GM18858 (cell line): ENCODE measurements at regions not wholly inside any gene's neighbourhood (a gene's known extent, or its start where the extent isn't known, plus 50 kb on each side); places are given as distances from the start of the nearest gene placed in this dataset.

Source experiments
- ATAC-seq: cut with Tn5 transposase; IDR thresholded peaks from one replicate; pipeline ENCODE4 v1.9.1; 2021; ENCODE audit not compliant: unreplicated experiment

DNA sequence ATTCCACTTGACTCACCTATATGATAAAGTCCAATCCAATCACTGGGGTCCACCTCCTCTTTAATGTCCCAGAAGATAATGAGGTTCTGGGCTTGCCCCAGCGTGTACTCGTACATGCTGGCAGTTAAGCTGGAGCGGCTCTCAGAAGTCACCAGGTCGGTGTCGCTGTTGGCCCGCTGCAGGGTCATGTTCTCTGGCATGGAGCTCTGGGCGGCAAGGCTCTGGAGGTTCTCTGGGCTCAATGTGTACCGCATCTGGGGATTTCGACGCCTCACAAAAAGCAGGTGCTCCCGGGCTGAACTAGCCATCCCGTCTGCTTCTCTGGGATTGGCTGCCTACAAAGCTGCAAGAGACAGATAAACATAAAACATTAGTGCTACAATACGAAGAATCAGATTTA is 206.4 kb upstream of the CCDC150 start:
- ATAC-seq: no peak

DNA sequence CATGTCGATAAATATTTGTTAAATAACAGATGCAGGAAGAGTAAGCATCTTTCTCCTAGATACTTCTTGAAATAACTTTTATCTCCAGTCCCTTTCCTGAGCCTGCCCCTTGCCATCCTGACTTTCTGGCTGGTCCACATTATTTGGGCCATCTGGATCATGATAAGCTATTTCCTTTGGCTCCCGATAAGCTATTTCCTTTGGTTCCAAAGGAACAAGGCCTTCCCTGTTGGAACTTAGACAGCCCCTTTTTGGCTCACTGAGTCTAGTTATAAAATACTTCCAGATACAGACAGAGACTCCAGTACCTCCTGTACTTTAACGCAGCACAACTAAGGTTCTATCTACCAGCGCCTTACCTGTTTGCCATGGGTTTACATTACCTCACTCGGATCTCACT is 205.3 kb upstream of the CCDC150 start:
- ATAC-seq: no peak

DNA sequence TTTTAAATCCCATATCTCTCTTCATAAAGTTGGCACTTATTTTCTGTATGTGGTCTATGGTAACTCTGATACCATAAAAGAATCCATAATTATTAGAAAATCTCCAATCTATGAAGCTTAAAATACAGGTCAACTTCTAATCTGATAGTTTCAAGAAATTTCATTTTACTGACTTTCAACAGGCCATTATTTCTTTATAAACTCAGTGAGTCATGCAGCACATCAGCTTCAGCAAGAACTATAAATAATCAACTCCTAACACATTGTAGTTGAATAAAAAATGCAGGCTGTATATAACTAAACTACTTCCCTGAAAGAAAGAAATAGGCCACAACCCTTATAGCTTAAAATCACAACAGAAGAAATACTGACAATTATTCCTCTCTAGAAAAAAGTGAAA is 204.3 kb upstream of the CCDC150 start:
- ATAC-seq: no peak

DNA sequence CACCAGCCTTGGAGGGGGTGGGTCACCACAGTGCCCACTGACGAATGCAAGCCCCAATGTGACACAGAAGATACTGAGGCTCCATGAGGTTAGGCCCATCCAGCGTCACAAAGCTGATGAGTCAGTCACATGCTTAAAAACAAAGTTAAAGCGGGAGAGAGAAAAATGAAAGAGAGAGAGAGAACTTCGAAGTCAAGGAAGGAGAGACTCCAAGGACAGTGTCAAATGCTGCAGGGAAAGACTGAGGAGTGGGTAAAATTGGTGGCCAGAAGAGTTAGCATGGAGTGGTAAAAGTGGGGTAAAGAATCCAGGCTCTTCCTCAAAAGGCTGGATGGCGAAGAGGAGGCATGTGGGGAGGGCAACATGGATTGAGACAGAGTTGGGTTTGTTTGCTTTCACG is 201.9 kb upstream of the CCDC150 start:
- no peak for ATAC-seq

DNA sequence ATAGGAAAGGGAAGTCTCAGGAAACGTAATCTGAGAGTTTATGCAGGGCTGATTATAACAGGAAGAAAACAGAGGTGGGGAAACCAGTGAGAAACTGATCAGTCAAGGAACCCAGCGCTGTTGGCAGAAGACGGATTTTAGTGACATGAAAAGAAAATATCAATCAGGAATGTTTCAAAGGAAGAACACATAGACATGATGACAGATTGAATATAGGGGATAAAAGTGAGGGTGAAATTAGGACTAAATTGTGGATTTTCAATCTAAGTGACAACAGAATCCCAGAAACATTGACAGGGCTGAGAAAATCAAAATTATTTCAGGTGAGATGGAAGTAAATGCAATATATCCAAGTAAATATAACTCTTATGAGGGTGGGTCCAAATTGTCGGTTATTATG is 199.8 kb upstream of the CCDC150 start:
- no peak for ATAC-seq

DNA sequence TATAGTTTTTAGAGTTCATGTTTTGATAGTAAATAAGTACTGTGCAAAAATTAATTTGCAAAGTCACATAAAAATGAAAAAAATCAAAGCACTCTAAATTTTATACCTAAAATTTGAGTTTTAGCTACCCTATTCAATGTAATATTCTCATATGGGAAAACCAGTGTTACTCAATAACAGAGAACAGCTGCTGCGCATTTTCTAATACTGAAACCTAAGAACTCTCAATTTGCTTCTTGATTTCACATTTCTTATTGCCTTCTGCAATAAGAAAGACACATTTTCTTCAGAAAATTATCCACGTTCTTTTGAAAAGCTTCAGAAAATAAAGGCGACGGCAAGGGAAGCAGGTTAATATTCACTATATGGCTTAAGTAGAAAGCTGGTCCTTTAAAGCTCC is 199.1 kb upstream of the CCDC150 start:
- no peak for ATAC-seq

DNA sequence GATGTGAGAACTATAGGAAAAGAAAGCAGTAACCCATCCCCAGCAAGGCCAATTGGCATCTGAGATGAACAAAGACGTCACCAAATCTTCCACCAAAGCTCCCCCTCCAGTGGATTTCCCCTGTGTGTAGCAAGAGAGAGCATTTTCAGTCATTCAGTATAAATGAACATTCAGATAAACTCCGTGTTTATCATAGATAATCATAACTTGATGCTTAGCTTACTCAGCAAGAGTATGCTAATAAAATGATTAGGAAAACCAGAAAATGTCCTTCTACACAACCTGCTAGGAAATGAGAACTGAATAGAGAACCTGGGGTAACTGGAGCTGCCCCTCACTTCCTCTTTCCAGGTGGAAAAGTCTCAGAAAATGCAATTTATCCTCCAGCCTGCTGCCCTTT is 198.0 kb upstream of the CCDC150 start:
- ATAC-seq: peak; percentile 44

DNA sequence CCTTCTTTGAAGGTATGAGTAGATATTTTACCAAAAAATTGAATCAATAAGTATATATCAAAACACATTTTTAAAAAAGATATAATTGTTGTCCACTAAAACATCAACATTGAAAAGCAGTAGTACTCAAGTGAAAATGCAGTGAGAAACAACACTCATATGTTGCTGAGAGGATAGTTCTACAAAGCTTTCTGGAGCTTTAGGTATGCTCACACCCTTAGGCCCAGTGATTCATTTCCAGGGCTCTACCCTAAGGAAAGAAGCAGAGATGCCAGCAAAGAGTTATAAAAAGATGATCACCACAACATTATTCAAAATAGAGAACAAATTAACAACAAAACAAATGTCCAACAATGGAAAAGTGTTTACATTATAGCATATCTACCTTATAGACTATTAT is 197.3 kb upstream of the CCDC150 start:
- no peak for ATAC-seq

DNA sequence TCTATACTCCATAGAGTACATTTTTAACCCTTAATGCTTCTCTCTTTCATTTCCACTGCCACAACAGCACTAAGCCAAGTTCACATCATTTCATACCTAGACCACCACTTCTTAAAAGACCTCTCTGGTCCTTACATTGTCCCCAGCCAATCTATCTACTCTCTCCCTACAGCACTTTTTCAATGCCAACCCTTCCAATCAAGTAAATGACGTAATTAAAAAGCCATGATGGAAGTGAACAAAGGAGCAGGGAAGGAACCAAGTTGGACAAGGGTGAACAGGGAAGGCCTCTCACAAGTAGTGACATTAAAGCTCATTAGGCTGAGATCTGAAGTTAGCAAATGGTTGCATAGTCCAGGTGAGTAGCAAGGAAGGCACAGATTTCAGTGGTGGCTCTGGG is 195.1 kb upstream of the CCDC150 start:
- no peak for ATAC-seq

DNA sequence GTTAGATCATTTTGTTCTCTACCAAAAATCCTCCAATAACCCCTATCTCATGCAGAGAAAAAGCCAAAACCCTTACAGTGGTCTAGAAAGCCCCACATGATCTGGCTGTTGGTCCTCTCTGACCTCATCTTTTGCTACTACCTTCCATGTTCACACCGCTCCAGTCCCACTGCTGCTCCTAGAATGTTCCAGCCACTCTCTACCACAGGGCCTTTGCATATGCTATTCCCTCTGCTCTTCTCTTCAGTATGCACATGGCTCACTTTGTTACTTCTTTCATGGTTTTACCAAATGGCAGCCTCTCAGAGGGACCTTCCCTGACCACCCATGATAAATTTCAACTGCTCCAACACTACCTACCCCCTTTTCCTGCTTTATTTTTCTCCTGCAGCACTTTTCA is 193.5 kb upstream of the CCDC150 start:
- ATAC-seq: no peak

DNA sequence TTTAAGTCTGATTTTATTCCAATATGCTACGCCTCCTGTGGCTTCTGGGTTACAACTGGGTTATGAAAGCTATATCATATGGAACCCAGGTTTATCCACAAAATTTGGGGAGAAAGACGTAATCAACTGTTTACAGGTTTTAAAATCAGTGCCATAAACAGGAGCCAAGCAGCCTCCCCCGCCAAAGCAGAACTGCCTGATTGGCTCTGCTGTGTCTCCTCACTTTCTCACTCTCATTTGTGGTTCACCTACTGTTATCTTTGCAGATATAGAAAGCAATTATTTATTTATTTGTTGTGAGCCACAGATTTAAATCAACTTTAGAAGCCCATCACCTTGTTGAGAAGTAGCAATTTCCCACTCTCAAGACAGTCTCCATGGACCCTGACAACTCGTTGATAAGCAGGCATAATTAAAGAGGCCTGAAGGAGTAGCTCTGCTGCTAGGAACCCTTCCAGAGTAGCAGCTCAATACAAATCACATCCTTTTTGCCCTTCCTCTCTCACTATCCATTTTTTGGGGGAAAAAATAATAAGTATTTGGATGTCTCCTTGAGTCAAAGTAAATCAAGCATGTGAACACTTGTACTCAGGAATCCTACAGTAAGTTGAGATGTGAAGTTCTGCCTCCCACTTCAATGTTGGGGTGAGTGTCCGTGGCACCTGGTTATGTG is 191.0 kb upstream of the CCDC150 start:
- ATAC-seq: no peak

DNA sequence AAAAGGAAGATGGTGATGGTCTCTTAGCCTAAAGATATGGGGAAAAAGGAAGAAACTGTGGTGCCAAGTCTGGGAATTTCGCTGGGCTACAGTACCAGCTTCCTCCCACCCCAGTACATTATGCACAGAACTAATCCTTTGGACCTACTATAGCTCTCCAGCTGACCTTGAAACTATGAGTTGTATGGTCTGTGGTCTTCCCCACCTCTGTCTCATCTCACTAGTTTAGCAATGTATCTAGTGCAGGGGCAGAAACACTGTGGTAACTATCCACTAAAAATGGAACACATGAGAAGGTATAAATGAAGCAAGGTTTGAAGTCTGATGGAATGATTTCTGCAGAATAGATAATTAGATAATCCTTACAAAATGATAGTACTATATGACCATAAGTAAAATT is 190.4 kb upstream of the CCDC150 start:
- no peak for ATAC-seq

DNA sequence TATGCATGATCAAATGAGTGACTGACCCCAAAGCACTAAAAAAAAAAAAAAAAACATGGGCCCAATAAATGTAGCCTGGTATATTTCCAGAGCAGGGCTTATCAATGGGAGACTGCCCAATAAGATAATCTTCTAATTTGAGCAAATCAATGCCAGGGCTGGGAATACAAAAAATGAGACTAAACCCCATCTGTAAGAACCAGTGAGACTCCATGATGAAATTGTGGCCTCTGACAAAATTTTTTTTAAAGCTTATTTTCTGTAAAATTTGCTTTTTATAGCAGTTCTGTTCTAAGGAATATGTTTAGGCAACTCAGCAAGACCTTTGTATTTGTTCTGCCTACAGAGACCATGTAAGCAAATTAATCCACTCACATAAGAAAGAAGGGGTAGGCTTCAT is 186.8 kb upstream of the CCDC150 start:
- no peak for ATAC-seq

DNA sequence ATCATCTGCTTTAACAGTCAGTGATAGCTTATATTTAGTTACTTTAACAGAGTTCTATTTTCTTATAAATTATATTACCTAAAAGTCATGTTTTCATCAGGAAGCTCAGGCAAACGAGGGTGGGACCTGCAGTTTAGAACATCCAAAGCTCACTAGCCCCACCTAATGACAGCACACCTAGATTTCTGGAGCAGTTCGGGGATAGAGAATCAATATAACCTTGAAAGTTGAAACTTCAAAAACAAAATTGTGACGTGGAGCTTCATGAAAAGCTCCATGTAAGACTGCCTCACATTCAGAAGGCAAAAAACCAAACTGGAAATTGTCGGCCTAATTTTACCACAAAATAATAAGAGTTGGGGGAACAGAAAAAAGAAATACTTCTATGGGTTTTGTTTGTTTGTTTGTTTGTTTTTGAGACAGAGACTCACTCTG is 185.9 kb upstream of the CCDC150 start:
- peak; percentile 68 for ATAC-seq

DNA sequence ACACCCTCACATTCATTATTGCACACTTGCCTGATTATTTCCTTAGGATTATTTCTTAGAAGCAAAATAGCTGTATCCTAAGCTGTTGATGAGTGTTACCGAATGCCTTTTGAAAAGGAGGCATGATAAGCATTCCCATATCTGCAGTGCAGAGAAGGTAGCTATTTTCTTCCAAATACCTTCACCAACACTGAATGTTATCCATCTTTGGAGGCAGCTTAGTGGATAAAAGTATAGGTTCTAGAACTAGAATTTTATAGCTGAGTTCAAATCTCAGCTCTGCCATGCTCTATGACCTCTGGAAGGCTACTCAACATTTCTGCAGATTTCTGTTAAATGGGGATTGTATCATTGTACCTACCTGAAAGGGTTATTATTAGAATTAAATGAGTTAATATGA is 185.0 kb upstream of the CCDC150 start:
- ATAC-seq: no peak

DNA sequence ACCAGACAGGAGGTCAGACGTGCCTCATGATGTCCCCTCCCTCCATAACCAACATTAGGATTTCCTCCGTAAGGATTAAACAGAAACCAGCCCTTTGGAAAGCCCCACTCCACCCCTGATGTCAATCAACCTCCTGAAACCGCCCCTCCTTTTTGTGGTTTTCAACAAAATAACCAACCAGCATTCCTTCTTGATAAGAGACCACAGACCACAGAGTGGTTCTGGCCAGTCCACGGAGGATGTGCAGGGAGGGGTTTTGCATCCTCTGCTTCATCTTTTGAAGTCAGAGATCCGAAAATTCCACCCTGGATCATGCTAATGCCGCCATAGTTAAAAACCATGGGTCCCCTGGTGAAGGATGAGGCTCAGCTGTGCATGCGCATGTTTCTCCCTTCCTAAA is 180.0 kb upstream of the CCDC150 start:
- no peak for ATAC-seq

DNA sequence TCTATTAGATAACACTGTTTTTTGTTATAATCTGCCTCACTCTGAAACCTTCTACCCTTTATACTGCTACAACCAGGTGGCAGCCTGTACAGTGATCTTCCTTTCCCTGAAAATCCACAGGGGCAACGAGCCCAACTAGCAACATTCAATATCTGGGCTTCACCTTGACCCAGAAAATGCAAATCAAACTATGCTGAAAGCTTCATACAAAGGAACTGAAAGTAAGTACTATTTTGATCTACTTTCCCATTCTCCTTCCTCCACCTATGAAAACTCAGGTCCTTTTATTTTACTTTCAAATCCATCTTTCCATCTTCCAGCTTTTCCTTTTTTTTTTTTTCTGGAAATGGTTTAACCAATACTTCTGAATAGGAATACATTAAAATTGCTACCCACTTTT is 175.8 kb upstream of the CCDC150 start:
- ATAC-seq: no peak

DNA sequence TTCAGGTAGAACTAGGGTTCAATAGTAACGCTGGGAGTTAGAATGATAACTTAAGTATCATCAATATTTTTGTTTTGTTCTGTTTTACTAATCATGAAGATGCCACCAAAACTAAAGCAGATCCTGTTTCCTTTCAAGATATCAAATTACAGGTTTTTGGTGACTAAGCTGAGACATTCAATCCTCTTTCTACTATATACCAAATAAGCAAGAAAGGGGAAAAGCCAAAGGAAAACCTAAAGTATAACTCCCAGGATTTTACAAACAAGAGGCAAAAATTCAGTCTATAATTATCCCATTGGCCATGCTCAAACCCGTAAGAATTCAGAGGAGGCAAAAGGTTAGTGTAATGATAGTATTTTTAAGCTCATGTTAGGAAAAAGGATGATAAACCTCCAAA is 175.2 kb upstream of the CCDC150 start:
- ATAC-seq: no peak

DNA sequence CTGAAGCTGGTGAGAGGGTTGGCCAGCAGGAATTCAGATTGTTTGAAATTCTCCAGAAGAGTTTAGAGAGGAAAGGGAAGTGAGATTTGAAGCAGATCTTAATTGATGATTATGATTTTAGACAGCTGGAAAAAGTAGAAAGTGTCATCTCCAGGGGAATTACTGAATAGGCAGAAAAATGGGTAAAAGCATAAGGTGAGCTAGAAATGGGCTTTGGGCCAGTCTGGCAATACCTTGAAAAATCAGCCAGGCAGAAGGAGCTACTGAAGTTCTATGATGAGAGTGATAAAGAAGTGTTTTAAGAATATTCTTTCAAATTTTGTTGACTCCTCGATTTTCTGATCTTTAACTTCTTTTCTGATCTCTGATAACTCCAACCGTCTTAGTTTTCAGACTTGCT is 172.9 kb upstream of the CCDC150 start:
- ATAC-seq: no peak

DNA sequence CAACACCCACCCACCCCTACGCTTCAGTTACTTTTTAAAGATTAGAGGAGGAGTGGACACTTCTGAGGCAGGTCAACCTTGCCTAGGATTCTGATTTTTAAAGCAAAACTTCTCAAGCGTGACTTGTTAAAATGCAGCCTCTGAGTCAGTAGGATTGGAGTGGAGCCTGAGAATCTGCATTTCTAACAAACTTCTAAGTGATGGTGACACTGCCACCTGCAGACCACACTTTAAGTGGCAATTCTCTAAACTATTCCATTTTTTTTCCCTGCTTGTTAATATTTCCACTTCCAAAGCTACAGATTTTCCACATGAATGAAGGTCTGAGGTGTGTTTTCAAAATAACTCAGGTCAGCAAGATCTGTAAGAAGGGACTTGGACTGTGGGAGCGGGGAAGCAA is 171.1 kb upstream of the CCDC150 start:
- ATAC-seq: no peak

DNA sequence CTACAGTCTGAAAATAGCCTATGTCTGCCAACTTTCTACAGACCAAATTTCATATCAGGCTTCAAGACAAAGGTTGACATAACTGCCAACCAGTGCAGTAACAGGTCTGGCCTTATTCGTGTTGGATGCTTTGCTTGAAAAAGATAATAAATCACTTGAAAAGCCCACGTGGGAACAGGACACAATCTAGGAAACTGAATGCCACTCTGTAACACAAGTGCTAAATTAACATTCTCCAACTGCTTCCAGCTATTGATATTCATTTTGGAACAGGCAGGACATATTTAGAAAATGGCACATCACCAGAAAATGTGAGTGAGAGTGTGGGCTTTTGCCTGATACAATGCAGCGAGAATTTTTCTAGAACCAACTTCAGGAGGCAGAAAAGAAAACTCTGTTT is 165.9 kb upstream of the CCDC150 start:
- ATAC-seq: no peak

DNA sequence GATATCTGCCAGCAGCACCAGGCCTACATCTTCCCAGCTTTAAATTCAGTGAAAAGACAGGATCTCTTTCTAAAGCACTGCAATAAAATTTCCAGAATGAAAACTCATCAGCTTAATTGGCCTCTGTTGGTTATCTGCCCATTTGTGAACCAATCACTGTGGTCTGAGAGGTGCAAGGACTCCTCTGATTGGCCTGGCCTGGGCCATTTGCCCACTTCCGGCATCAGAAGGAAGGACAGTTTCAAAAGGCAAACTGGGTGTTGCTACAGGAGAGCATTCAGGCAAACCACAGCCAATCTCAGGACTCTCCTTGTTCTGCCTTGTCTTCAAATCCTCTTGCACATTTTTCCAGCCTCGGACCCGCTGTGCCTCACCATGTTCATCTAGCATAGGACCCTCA is 163.9 kb upstream of the CCDC150 start:
- no peak for ATAC-seq

DNA sequence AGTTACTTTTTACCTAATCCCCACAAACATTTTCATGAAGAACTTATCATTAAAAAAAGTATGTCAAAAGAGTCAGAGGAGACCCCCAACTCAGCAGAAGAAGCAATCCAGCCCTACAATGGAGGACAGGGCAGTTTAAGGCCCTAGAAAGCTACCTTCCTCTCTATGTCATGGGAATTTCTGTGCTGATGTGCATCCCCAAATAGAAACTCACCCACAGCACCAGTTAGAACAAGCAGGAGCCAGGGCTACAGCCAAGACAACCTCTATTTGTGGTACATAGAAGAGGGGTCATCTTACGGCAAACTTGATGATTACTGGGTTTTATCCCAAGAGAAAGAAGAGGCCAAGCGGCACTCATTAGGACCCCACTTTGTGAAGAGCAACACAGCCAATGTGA is 160.9 kb upstream of the CCDC150 start:
- no peak for ATAC-seq

DNA sequence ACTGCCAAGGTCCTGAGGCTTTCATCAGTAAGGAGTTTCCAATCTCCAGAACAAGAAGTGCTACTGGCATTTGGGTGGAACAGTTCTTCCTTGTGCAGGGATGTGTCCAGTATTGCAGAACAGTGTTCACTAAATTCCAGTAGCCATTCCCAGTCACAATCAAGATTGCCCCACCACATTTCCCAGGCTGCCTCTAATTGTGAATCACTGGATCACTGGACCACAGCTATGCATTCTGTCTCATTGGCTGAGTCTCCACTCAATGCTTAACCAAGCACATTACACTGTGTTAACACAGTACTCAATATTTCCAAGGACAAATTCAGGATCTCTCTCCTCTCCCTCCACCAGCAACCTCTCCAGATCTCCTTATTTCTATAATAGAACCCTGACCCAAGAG is 160.2 kb upstream of the CCDC150 start:
- no peak for ATAC-seq
